GM12878 (cell line): ENCODE measurements at regions not wholly inside any gene's neighbourhood (a gene's known extent, or its start where the extent isn't known, plus 50 kb on each side); places are given as distances from the start of the nearest gene placed in this dataset.

Experiments
- ATAC-seq: fragments of 200-7000 bp; cut with Tn5 transposase; 3 replicates; pipeline ENCODE4 v1.9.1; 2020; ENCODE audit warnings: mild to moderate bottlenecking, moderate library complexity
- BruUV-seq: library from RNA; stranded (reverse); fragments of 400-500 nt; replicated peaks from 2 replicates; lab custom pipeline; 2021; lab: Mats Ljungman, UMichigan
- CTCF ChIA-PET: fragments of 300-600 bp; sonication (Branson Sonifier 250); formaldehyde crosslinking; extraction: SDS; loops from one replicate; lab custom pipeline; 2021; ENCODE audit warnings: inconsistent platforms; lab: Yijun Ruan, JAX
- POLR2A ChIA-PET: fragments of 350-600 bp; formaldehyde crosslinking; extraction: SDS; loops from one replicate; lab custom pipeline; 2021; ENCODE audit warnings: inconsistent platforms; lab: Charles Lee
- RAD21 ChIA-PET: fragments of 300-600 bp; sonication (Branson Sonifier 250); formaldehyde crosslinking; loops from one replicate; lab custom pipeline; 2023; ENCODE audit warnings: antibody characterized with exemption; ENCODE audit not compliant: unreplicated experiment; lab: Charles Lee
- SMC1A ChIA-PET: fragments of 300-600 bp; sonication (Branson Sonifier 250); formaldehyde crosslinking; loops from one replicate; lab custom pipeline; 2023; ENCODE audit not compliant: unreplicated experiment, uncharacterized antibody; lab: Charles Lee
- DNase-seq: peaks from one replicate; pipeline ENCODE4 v3.0.0-alpha.2; 2011; ENCODE audit warnings: low read depth, low spot score
- FAIRE-seq: peaks from 3 replicates; lab custom pipeline; 2011; peaks lifted over from hg19 to GRCh38; lab: Jason Lieb, UNC
- H2AFZ ChIP-seq: 2 replicates; pipeline ENCODE4 v1.6.0; 2011; ENCODE audit warnings: low read depth, low read length, control low read depth; ENCODE audit not compliant: control insufficient read depth
- H3K27ac ChIP-seq: 2 replicates; pipeline ENCODE4 v1.5.1; 2011; ENCODE audit warnings: control low read depth; ENCODE audit not compliant: control insufficient read depth, insufficient read depth
- H3K27me3 ChIP-seq, 2 experiments: replicated peaks in 1 of 2; 2 replicates each; pipeline versions ENCODE4 v1.6.0 to v1.6.1; 2011; ENCODE audit warnings: low read length in 1 of 2; ENCODE audit not compliant: control insufficient read depth in 2 of 2, insufficient read depth in 2 of 2
- H3K36me3 ChIP-seq, 2 experiments: 2 replicates each; pipeline ENCODE4 v1.5.1; 2011; ENCODE audit warnings: low read length in 1 of 2; ENCODE audit not compliant: control insufficient read depth in 2 of 2, insufficient read depth in 2 of 2
- H3K4me1 ChIP-seq: 2 replicates; pipeline ENCODE4 v1.6.1; 2011; ENCODE audit warnings: mild to moderate bottlenecking, low read length, moderate library complexity, mixed read lengths; ENCODE audit not compliant: control insufficient read depth, insufficient read depth
- H3K4me2 ChIP-seq: 2 replicates; pipeline ENCODE4 v1.6.0; 2011; ENCODE audit warnings: control low read depth; ENCODE audit not compliant: control insufficient read depth, insufficient read depth
- H3K4me3 ChIP-seq: fragments of 200-600 bp; sonication (generic); 2 replicates; pipeline ENCODE4 v1.5.1; 2016
- H3K79me2 ChIP-seq: 2 replicates; pipeline ENCODE4 v1.6.0; 2011; ENCODE audit warnings: low read length; ENCODE audit not compliant: control insufficient read depth, insufficient read depth
- H3K9ac ChIP-seq: 2 replicates; pipeline ENCODE4 v1.8.0; 2011; ENCODE audit warnings: low read length, control low read depth, mixed read lengths; ENCODE audit not compliant: control insufficient read depth, insufficient read depth
- H3K9me3 ChIP-seq: replicated peaks from 3 replicates; pipeline ENCODE4 v1.5.1; 2011; ENCODE audit warnings: mild to moderate bottlenecking, low read length; ENCODE audit not compliant: control insufficient read depth, insufficient read depth
- H4K20me1 ChIP-seq: 2 replicates; pipeline ENCODE4 v1.6.0; 2011; ENCODE audit not compliant: control insufficient read depth, insufficient read depth
- ATF3 ChIP-seq: IDR thresholded peaks from 2 replicates; pipeline ENCODE4 v1.6.1; 2011; ENCODE audit warnings: low read depth, mild to moderate bottlenecking, low read length, moderate library complexity, borderline replicate concordance; ENCODE audit errors: extremely low read depth
- BACH1 ChIP-seq: fragments of 450-650 bp; IDR thresholded peaks from 2 replicates; pipeline ENCODE4 v1.6.1; 2017; ENCODE audit warnings: mild to moderate bottlenecking, borderline replicate concordance
- NKRF ChIP-seq: fragments of 450-650 bp; conservative IDR thresholded peaks from 2 replicates; pipeline ENCODE4 v1.6.1; 2017; ENCODE audit warnings: mild to moderate bottlenecking, moderate library complexity
- NR2C1 ChIP-seq: fragments of 450-650 bp; IDR thresholded peaks from 2 replicates; pipeline ENCODE4 v1.6.1; 2017; ENCODE audit warnings: antibody characterized with exemption, mild to moderate bottlenecking, moderate library complexity
- SRF ChIP-seq, 2 experiments: IDR thresholded peaks; 2 replicates each; pipeline ENCODE4 v1.6.1; 2011; ENCODE audit warnings: low read depth in 2 of 2, low read length in 2 of 2, mild to moderate bottlenecking in 1 of 2, moderate library complexity in 1 of 2
- ZBTB4 ChIP-seq: fragments of 450-650 bp; formaldehyde crosslinking; IDR thresholded peaks from 2 replicates; pipeline ENCODE4 v1.4.0; 2022; ENCODE audit warnings: mild to moderate bottlenecking, moderate library complexity
- WGBS: methylation state at CpG from one replicate; pipeline ENCODE4 v1.1.6; 2016; ENCODE audit warnings: low lambda C conversion rate; ENCODE audit not compliant: insufficient replicate concordance, insufficient coverage; ENCODE audit errors: missing lambda C conversion rate; 5-methylcytosine and 5-hydroxymethylcytosine counted together
- in situ Hi-C: fragments of 300-500 bp; cut with MboI; formaldehyde crosslinking; loops from 9 replicates; pipeline ENCODE4 v1.14.3; 2018; ENCODE audit warnings: mixed read lengths
- intact Hi-C: fragments of 100-400 bp; cut with micrococcal nuclease; formaldehyde crosslinking; loops from one replicate; pipeline ENCODE4 v1.14.2; 2022; ENCODE audit not compliant: unreplicated experiment

DNA sequence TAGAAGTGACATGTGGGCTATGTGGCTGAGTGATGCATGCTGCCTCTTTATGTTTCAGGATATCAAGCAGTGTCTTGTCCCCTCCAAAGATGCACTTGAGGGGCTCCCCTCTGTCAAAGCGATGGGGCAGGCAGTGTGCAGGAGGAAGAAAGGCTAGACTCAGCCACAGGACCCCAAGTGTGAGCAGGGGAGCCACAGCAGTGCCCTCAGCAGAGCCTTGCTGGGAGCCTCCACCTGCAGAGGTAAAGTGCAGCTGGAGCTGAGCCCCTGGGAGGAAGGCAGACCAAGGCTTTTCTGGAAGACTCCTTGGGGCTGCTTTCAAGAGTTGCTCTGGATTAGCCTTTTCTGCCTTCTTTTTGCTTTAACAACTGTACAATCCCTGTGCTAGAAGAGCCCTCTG, 247.3 kb downstream of the DLEU7 start:
- BruUV-seq: no TSS peak
- Histone ChIP-seq H3K4me2 (no peak overlapping the region), H3K4me3 (no peak overlapping the region), H3K27me3 (no peaks in the 10 kb centered on the region), H3K79me2 (no peaks in the 10 kb centered on the region), H3K9me3 (no peaks in the 10 kb centered on the region), H3K36me3 (no peaks in the 10 kb centered on the region), H3K9ac (no peak overlapping the region), H3K4me1 (peaks cover 45% of the 10 kb centered on the region), H3K27ac (no peak overlapping the region), H4K20me1 (no peaks in the 10 kb centered on the region), H2AFZ (no peak overlapping the region)
- in situ Hi-C loops: loop anchor here (10.0 kb wide), 1 partner anchor 319 kb away; no protein-coding TSS in a partner anchor
- FAIRE-seq (no peak), ATAC-seq (no peak), DNase-seq (no peak)
- POLR2A ChIA-PET: no interaction called here
- intact Hi-C loops: loop anchor here (5.0 kb wide), 2 partner anchors 206 to 514 kb away; no protein-coding TSS in a partner anchor
- no peak for TF ChIP-seq ZBTB4
- RAD21 ChIA-PET: interaction anchor here (1.2 to 1.9 kb wide), 4 partner anchors 295 to 319 kb away, joined by 3 to 10 read pairs (median 4); no protein-coding TSS in a partner anchor
- CTCF ChIA-PET: interaction anchor here (0.8 to 4.3 kb wide), 6 partner anchors 9 to 599 kb away, joined by 3 to 19 read pairs (median 4); no protein-coding TSS in a partner anchor
- WGBS: 79% methylated on average over 1 of the region's 1 CpG
- SMC1A ChIA-PET: interaction anchor here (0.9 to 3.8 kb wide), 5 partner anchors 9 to 205 kb away, joined by 3 to 18 read pairs (median 4); no protein-coding TSS in a partner anchor

DNA sequence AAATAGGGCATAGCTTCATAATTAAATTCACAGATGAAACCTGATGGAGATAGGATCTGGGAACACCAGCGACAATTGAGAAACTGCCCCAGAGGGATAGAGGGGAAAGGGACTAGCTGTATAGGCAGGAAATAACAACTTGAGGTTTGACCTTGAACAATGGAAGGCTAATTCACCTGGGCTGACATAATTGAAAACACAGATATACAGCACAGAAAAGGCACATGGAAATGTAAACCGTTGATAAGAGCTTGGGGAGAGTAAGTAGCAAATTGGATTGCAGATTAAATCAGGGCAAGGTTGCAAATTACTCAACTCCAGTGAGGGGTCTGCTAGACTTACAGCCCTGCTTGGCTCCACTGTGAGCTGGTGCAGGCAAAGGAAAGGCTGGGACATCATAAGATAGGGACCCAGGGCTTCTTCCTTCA, 246.7 kb downstream of the DLEU7 start:
- peaks cover 45% of the 10 kb centered on the region for H3K4me1 ChIP-seq
- ATAC-seq (no peak), DNase-seq (no peak), FAIRE-seq (no peak)
- H3K79me2 ChIP-seq: no peaks in the 10 kb centered on the region
- H3K4me3 ChIP-seq: no peak overlapping the region
- no peaks in the 10 kb centered on the region for H4K20me1 ChIP-seq
- WGBS: 85% methylated on average over 2 of the region's 2 CpGs
- no peak overlapping the region for H3K27ac ChIP-seq
- BruUV-seq: no TSS peak
- no peaks in the 10 kb centered on the region for H3K27me3 ChIP-seq
- H3K4me2 ChIP-seq: no peak overlapping the region
- no peak overlapping the region for H3K9ac ChIP-seq
- H3K36me3 ChIP-seq: no peaks in the 10 kb centered on the region
- ChIA-PET POLR2A (interaction anchor here (0.6 kb wide), 2 partner anchors 58 to 96 kb away, joined by 3 to 5 read pairs; no protein-coding TSS in a partner anchor), SMC1A (interaction anchor here (1.2 to 3.8 kb wide), 3 partner anchors 39 to 315 kb away, joined by 3 to 18 read pairs (median 4); no protein-coding TSS in a partner anchor), RAD21 (interaction anchor here (0.6 to 1.8 kb wide), 4 partner anchors 297 to 660 kb away, joined by 4 to 6 read pairs (median 4); partner anchors contain the start of gene SPRYD7), CTCF (interaction anchor here (0.9 to 4.3 kb wide), 4 partner anchors 16 to 513 kb away, joined by 3 to 19 read pairs (median 8); no protein-coding TSS in a partner anchor)
- H3K9me3 ChIP-seq: no peaks in the 10 kb centered on the region
- intact Hi-C loops (loop anchor here (5.0 kb wide), 2 partner anchors 206 to 514 kb away; no protein-coding TSS in a partner anchor), in situ Hi-C loops (loop anchor here (10.0 kb wide), 1 partner anchor 318 kb away; no protein-coding TSS in a partner anchor)
- no peak overlapping the region for H2AFZ ChIP-seq
- no peak for TF ChIP-seq SRF (IDR thresholded peaks at IDR 0.05; ENCODE audit: low read depth in 2 of 2, low read length in 2 of 2)
- no peak for TF ChIP-seq BACH1
- no peak for TF ChIP-seq NKRF
- no peak for TF ChIP-seq ATF3
- no peak for TF ChIP-seq NR2C1
